ENCODE measurements at regions not wholly inside any gene's neighbourhood (a gene's known extent, or its start where the extent isn't known, plus 50 kb on each side); places are given as distances from the start of the nearest gene placed in this dataset.
A peak's percentile ranks its signal among the peaks of the same experiment; 100 is the strongest.

DNA sequence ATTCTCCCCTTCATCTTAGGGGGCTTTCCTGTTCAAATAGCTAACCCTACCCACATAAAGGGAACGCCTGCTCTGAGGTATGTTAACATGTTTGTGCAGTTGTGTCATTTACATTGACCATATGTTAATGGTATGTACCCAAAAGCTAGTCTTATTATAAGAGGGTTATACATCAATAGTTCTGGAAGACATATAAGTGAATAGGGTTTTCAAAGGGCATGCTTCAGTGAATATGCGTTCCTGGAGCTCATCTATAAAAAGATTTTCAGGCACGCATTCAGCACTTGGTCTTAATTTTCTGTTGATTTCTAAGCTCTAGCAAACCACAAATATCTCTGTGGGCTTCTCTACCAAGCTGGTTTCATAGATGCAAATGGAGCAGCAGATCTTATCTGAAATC is 766.1 kb downstream of the IRX1 start:
- no peak for DNase-seq (ENCODE audit: extremely low read depth, low read depth)

DNA sequence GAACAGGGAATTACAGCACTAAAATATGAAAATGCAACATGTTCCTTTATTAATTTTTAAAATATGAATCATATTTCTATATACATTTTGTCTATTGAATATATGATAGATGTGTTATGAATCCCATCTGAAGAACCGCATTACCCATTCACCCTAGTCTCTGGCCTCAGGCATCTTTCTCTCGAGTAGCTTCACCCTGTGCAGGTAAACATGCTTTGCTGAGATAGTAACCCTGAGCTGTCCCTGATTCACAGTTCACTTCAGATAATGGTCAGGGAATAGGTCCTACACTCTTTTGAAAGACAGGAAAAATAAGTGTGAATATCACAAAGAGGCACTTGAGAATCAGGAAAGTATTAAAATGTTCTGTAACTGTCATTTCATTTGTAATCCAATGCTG is 766.8 kb downstream of the IRX1 start:
- DNase-seq (ENCODE audit: extremely low read depth, low read depth): no peak

DNA sequence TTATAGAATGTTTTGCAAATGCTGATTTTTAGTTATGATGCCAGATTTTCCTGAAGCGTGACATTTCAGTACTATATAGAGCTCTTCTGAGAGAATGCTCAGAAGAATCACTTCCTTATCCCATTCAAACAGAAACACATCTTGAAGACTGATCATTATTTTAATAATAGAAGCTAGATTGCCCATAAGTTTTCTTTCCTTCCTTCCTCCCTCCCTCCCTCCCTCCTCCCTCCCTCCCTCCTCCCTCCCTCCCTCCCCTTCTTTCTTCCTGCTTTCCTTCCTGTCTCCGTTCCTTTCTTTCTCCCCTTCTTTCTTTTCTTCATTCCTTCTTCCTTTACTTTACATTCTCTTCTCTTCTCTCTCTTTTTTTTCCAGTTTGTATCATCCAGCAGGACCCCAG is 767.4 kb downstream of the IRX1 start:
- DNase-seq (ENCODE audit: extremely low read depth, low read depth): no peak

DNA sequence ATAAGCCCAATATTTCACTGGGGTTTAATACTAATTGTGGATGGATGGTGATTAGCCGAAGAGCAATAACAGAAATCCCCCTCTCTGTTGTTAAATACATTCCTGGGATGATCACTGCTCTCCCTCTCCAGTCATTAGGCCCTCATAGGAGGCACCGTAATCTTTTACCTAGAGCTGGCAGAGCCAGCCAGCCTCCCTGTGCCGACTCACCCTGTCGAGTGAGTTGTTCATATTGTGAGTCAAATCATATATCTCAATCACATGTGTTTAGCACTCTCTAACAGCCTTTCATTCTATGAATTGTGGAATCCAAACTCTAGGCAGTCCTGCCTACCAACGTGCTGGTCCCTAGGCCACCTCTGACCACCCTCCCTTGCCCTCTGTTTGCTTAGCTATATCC is 771.0 kb downstream of the IRX1 start:
- no peak for DNase-seq (ENCODE audit: extremely low read depth, low read depth)

DNA sequence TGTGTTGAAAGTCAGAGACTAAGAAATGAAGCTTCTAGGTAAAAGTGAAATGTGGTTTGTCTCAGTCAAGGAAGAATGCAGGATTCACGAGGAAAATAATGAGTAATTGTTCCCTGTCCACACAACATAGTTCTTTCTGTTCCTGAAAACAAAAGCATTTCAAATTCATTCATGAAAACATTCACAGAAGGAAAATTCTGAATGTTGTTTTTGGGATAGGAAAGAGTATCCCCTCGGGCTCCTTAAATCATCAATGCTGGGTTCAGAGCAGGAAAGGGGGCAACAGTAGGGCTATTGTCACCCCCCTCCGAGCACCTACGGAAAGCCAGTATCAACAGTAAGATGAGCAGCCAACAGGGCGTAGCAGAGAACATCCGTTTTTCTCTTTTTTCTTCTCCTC is 769.9 kb upstream of the ADAMTS16 start:
- DNase-seq (ENCODE audit: extremely low read depth, low read depth): no peak

DNA sequence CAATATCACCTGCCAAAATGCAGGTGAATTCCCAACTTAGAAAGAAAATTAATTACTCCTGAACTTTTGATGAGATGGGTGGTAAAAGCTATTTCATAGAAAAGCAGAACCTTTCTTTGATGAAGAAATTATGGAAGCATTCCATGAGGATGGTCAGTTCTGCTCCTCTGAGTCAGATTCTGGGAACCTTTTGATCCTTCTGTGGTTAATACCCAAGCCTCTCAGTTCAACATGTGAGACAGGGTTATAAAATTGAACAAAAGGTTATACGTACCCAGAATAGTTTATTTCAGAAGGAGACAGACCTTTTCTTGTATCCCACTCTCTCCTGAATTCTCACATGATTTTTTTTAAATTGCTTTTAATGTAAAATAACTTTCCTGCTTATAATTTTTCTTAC is 767.6 kb upstream of the ADAMTS16 start:
- no peak for DNase-seq (ENCODE audit: extremely low read depth, low read depth)

DNA sequence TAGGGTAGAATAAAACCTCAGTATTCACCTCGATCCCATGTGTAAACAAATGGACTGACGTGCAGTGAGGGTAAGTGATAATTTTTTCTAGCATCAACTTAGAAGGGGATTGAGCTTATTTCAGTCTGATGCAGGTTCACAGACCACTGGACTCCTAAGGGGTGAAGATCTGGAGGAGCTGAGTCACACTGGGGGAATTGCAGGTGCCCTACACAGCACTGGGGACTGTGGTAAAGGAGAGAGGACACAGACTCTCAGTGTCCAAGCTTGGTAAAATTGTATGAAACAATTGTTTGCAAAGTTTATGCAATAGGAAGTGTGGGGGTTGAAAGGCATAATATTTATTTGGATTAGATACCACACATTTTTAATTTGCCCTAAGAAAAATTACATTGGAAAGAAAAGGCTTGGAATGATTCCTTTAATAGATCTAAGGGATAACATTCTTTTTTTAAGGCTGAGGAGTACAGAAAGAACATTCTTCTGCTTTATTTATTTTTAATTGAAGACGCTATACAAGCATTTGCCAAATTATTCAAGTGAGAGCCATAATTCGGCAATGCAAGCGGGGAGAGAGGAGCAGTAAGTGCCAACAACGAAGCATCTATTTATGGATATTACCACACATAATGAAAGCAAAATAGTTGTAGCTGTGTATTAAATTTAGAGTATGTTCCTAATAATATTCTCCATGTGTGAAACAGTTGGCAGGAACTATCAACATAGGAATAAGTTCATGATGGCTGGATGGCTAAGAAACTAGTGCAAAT is 766.9 kb upstream of the ADAMTS16 start:
- no peak for DNase-seq (ENCODE audit: extremely low read depth, low read depth)

DNA sequence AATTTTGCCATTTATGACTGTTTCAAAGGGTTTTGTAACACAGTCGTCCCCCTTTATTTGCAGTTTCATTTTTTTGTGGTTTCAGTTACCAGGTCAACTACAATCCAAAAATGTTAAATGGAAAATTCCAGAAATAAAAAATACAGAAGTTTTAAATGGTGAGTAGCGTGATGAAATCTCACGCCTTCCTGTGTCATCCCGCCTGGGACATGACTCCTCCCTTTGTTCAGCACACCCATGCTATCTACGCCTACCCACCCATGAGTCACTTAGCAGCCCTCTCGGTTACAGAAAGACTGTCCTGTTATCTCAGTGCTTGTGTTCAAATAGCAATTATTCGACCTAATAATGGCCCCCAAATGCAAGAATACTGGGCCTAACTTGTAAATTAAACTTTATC is 765.3 kb upstream of the ADAMTS16 start:
- peak; percentile 17 for DNase-seq (ENCODE audit: extremely low read depth, low read depth)

DNA sequence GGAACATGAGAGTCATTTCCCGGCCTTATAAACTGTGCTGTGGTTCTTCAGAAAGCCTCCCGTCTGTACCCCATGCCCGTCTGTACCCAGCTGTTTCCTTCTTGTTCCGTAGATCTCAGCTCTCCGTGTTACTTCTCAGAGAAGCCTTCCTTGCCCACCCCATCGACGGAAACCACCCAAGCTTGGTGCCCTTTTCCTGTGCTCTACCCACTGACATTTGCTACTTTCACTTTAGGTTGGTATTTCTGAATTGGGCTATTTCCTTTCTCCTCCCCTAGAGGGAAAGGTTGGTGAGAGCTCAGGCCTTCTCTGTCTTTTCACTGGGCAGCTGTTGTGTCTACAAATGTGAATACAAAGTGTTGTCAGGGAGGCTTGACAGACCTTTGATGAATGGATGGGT is 764.5 kb upstream of the ADAMTS16 start:
- DNase-seq (ENCODE audit: extremely low read depth, low read depth): no peak

DNA sequence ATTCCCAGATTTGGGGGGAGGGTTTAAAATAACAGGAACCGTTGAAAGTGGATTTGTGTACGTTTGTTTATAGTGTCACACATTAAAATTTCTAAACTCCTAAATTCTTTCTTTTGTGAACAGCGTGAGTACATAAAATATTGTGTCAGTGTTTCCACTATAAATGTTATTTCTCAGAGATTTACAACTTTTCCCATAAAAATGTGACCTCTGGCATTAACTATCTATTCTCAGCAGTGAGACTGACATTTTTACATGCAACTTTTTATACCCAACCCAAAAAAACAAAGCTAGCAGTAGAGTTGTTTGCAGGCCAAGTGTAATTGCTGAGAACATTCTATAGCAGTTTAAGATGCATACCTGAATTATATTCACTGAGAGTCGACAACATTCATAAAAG is 757.0 kb upstream of the ADAMTS16 start:
- DNase-seq (ENCODE audit: extremely low read depth, low read depth): no peak

DNA sequence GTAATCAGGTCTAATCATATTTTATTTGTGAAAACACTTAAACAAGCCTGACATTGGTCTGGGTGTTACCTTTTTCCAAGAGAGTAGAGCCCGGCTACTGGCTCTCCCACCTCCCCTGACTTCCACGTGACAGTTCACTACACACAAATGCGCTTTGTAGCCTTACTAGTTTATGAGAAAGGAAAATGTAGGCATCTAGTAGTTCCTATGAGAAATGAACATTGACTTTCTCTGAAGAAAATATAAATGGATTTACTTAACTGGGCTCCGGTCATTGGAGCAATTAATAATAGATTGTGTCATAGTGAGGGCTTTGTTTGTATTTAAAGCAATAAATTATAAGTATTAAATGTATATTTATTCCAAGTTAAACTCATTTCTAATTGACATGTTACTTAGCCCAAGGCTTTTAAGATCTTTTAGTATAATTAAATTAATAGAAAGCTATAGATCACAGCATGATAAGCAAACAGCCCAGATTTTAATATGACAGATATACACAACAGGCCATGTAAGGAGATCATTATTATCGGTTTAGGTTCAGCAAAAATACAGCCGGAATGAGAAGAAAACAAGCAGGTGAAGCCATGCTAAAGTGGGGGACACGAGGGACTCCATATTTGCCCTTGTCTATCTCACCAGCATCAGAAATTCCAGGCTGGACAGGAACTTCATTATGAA is 756.5 kb upstream of the ADAMTS16 start:
- no peak for DNase-seq (ENCODE audit: extremely low read depth, low read depth)

DNA sequence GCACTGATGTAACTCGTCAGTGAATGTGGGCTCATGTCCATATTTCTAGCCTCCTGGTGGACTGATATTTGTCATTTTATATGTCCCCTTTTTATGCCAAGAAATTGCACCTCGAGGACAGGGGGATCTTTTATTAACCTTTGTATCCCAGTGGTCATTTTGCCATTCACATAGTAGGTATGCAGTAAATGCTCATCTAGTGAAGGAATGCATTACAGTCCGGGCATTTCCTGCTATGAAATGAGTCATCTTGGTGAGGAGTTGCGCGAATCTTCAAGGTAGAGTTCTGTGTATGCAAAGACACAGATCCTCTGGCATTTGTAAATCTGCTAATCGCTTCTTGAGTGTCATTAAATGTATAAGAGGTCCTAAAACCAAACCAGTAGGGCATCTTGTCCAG is 755.5 kb upstream of the ADAMTS16 start:
- DNase-seq (ENCODE audit: extremely low read depth, low read depth): no peak

DNA sequence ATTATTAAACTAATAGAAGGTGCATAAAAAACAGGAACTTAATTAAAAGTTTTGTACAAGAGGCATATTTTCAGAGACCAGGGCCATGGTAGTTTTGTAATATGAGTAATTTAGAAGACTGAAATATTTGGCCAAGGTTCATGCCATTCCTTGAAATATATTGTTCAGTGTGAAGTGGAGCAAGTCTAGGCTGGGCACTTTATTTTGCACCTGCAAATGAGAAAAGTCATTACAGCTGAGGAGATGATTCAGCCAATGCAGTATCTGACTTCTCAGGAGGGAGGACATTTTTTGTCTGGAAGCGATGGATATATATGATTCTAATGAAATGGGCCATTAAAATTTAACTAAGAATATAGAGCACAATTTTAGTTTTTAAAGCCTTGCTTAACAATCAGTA is 754.0 kb upstream of the ADAMTS16 start:
- DNase-seq (ENCODE audit: extremely low read depth, low read depth): no peak

DNA sequence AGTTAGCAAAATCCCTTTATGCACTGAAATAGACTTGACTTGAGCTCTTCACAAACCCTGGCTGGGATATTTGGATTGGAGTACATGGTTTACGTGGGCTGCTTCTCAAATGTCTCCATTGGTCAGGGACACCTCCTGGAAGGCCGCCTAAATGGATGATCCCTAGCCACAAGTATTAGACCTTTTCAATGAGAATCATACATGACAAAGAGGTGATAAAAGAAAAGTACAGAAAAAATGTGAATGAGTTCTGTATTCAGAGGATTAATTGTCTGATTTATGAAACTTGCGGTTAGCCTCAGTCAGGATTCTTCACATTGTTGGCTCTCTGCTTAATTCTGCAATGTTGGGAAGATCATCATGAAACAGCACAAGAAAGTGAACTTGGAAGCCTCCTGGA is 752.8 kb upstream of the ADAMTS16 start:
- no peak for DNase-seq (ENCODE audit: extremely low read depth, low read depth)

DNA sequence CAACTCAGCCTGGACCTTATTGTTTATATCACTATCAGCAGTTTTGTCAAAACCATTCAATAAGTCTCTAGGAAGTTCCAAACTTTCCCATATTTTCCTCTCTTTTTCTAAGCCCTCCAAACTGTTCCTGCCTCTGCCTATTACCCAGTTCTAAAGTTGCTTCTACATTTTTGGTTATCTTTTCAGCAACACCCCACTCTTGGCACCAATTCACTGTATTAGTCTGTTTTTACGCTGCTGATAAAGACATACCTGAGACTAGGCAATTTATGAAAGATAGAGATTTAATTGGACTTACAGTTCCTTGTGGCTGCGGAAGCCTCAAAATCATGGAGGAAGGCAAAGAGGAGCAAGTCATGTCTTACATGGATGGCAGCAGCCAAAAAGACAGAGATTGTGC is 744.4 kb upstream of the ADAMTS16 start:
- no peak for DNase-seq (ENCODE audit: extremely low read depth, low read depth)

DNA sequence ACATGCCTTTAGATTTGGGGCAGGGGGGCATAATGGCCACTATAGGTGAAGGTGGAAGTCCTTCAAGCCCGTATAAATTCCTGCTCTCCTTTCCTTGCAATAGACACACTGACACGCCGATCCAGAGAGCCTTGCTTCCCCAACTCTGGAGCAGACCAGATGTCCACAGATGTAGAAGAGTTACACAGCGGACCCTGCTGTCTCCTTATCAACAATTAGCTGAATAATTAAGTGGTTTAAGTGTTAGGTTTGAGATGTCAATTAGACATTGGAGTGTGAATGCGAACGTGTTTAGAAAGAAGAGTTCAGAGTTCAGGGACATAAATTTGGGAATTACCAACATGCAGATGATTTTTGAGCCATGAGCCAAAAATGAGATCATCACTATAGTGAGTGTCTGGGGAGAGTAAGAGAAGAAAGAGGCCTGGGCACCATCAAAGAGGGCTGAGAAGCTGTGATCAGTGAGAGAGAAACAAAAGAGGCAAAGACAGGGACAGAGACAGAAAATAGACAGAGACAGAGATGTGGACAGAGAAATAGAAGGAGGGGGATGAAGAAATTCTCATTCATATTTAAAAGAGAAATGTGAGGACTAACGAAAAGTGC is 734.4 kb upstream of the ADAMTS16 start:
- DNase-seq (ENCODE audit: extremely low read depth, low read depth): no peak

DNA sequence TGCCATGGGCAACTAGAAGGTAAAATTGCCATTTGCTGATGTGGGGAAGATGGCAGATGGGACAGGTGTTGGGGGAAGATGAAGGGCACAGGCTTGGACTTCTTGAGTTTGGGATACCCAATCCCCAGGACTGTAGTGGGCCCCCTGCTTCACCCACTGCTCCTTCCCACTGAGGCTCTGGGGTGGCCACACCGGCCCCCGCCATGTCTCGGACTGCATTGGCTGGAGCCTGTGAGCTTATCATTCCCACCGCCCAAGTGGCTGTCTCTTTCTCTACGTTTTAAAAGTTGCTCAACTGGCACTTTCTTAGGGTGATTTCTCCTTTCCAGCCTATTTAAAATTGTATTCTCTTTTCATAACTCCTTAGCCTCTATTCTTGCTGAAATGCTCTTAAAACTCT is 730.0 kb upstream of the ADAMTS16 start:
- no peak for DNase-seq (ENCODE audit: extremely low read depth, low read depth)

DNA sequence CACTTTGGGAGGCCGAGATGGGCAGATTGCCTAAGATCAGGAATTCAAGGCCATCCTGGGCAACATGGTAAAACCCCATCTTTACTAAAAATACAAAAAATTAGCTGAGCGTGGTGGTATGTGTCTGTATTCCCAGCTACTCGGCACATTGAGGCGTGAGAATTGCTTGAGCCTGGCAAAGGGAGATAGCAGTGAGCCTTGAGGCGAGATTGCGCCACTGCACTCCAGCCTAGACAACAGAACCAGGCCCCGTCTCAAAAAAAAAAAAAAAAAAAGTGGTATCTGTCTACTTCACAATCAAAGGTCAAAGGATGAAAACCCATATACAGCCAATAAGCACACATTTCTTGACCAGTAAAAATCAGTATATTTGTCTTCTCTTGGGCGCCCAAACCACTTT is 728.5 kb upstream of the ADAMTS16 start:
- DNase-seq (ENCODE audit: extremely low read depth, low read depth): no peak

DNA sequence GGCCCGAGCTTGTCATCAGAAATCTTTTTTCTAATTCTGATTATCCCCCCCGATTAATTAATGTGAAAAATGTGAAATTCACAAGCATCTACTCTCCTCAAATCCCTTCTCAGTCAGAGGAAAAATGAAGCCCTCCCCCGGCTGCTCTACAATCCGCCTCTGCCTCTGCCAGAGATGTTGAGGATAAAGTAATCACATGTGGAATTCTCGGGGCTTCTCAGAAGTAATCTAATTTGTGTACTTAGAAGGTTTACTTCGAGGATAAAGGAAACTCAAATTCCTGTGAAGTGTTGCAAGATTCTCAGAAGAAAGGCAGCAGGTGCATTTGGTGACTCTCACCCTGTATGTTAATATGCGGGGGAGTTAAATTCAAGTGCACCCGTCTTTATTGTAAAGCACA is 726.1 kb upstream of the ADAMTS16 start:
- no peak for DNase-seq (ENCODE audit: extremely low read depth, low read depth)

DNA sequence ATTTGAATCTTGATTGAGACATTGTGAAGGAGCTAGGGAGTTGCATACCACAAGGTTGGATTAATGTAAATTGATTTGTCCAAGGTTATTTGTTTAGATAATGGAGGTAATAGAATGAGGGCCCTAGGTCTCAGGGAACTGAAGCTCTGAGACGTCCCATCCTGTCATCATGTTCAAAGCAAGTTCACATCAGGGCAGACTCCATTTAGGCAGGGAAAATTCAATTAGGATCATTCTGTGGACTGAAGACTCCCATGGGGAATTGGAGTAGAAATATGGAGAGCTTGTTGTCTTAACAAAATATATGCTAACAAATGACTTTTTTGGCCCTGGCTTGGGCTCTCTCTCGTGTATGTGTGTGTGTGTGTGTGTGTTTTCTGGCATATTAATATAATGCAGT is 722.0 kb upstream of the ADAMTS16 start:
- no peak for DNase-seq (ENCODE audit: extremely low read depth, low read depth)

DNA sequence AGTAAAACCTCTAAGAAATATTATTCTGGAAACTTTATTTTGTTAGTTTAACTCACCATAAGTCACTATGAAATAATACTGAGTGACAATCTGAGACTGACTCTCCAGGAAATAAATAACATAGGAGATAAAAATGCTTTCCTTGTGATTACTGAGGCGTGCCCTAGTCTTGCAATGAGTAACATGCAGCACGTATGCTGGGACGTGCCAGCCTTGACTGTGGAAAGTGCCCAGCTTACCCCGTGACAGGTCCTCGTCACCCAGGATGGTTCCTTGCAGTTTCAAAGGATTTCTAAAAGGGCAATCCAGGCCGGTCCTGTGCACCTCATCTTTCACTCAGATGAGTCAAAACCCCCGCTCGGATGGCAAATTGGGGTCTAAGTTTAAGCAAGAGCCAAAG is 720.8 kb upstream of the ADAMTS16 start:
- no peak for DNase-seq (ENCODE audit: extremely low read depth, low read depth)

DNA sequence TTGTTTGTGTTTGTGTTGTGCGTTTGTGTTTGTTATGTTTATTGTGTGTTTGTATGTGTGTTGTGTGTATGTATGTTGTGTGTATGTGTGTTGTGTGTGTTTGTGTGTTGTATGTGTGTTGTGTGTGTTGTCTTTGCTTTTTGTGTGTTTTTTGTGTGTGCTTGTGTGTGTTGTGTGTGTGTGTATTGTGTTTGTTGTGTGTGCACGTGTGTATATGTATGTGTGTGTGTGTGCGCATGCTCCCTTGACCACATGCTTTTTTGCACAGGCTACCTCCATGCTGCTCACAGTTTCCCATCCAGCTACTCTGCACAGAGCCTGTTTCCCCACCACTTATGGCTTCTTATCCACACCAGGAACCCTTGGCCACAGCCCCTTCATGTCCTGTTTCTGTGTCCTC is 720.0 kb upstream of the ADAMTS16 start:
- no peak for DNase-seq (ENCODE audit: extremely low read depth, low read depth)

All from NCI-H460 (cell line).